ENCODE measurements at regions not wholly inside any gene's neighbourhood (a gene's known extent, or its start where the extent isn't known, plus 50 kb on each side); places are given as distances from the start of the nearest gene placed in this dataset.

DNA sequence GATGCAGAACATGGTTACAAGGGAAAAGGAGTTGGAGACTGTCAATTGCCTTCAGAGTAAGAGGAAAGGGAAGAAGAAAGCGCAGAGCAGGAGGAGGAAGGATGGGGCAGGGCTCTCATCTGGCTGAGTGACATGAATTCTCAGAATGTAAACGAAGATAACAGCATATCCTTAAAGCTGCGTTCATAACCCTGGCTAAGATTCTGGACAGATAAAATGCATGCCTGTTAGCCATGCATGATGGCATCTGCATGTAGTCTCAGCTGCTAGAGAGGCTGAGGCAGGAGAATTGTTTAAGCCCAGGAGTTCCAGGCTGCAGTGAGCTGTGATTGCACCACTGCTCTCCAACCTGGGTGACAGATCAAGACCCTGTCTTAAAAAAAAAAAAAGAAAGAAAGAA lies 493.5 kb upstream of the PRKX start:
- no peak for DNase-seq

DNA sequence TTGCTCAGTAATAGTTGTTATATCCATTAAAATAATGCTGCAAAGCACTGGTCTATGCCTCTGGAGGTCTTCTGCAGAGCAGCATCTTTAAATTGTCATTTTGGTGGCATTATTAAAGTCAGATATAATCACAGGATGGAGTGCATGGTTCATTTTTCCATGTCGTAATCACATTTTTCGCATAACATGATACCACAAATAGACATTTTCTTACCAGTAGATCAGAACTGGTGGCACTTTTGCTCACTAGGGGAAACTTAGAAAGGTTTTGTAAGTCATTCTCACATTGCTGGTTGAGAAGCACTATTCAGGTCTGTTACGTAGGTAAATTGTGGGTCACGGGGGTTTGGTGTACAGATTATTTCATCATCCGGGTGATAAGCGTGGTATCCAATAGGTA lies 484.5 kb upstream of the PRKX start:
- DNase-seq, result no peak

DNA sequence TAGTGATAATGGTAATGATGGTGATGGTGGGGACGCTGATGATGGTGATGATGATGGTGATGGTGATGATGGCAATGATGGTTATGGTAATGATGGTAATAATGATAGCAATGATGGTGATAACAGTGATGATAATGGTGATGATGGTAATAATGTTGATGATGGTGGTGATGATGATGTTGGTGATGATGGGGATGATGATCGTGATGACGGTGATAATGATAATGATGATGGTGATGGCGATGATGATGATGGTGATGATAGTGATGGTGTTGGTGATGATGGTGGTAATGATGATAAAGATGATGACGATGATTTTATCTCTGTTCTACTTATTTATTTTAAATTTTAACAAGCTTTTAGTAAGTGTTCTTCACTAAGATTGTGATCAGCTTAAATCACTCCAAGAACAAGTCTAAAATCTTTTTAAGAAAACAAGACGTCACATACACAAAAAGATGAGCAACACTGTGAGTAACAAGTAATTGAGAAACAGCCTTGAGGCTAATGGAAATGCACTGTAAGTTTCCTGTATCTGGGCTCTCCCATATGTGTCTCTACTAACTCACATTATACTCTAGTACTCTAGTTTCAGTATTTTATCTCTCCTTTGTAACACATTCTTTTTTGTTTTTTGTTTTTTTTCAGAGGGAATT lies 480.2 kb upstream of the PRKX start:
- no peak for DNase-seq

DNA sequence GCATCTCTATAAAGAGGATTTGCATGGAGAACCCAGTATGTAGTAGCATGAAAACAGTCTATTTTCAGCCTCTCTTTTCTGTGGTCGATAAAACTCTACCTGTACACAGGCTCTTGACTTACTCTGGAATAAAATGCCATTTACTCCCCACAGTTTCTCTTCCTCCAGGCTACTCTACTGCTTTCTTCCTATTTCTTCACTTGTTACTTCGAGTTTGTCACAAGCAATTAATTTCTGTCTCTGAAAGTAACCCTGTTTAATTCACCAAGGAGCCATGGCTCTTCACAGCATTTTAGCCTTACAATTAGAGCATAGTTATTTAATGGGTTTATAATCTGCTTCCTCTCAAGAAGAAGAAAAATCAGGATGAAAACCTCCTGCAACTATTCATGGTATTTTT lies 472.9 kb upstream of the PRKX start:
- DNase-seq, result no peak

DNA sequence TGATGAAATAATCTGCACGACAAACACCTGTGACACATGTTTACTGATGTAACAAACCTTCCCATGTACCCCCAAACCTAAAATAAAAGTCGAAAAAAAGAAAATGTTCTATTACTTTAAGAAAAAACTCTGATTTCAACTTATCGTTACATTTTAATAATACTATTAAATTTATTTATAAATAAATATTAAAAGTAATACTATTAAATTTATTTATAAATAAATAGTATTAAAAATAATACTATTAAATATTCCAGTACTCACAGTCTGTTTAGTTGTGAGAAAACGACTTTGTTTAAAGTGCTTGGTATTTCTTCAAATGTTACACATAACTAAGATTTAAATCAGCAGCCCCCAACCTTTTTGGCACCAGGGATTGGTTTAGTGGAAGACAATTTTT lies 471.6 kb upstream of the PRKX start:
- DNase-seq, result no peak

DNA sequence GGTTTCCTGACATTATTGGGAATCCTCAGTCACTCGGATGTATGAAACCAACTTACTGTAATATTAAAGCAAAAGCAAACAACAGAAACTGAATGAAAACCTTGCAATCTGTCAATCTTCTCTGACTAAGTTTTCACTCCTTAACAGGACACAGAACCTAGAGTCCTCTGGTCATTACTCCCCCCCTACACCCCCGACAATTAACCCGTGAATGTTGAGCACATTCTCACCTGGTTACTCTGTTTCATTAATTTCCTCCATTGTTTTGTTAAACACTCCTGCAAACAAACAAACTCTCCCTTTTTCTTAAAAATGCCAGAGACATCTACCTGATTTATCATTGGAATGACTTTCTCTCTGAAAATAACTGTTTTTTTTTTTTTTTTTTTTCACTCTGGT lies 469.0 kb upstream of the PRKX start:
- no peak for DNase-seq

DNA sequence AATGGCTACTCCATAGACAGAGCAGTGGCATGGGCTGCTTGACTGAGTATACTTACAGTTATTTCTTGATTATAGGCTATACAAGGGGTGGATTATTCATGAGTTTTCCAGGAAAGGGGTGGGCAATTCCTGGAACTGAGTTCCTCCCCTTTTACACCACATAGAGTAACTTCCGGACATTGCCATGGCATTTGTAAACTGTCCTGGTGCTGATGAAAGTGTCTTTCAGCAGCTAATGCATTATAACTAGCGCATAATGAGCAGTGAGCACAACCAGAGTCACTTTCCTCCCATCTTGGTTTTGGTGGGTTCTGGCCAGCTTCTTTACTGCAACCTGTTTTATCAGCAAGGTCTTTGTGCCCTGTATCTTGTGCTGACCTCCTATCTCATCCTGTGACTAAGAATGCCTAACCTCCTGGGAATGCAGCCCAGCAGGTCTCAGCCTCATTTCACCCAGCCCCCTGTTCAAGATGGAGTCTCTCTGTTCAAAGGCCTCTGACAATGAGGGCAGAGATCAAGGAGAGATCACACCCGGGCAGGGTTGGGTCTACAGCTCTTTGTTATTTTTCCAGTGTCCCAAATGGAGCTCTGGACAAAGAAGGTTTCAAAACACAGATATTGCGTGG lies 468.4 kb upstream of the PRKX start:
- no peak for DNase-seq

DNA sequence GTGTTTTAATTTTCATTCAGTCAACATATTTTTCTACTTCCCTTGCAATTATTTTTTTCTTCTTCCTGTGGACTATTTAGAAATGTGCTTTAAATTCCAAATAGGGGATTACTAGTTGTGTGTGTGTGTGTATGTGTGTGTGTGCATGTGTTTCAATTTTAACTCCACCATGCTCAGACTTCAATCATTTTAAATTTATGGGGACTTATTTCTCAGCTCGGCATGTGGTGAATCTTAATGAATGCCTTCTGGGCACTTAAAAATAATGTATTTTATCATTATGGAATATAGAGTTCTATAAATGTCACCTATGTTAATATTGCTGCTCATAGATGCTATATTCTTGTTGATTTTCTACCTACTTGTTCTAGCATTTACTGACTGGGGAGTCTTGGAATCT lies 465.6 kb upstream of the PRKX start:
- DNase-seq, result no peak

DNA sequence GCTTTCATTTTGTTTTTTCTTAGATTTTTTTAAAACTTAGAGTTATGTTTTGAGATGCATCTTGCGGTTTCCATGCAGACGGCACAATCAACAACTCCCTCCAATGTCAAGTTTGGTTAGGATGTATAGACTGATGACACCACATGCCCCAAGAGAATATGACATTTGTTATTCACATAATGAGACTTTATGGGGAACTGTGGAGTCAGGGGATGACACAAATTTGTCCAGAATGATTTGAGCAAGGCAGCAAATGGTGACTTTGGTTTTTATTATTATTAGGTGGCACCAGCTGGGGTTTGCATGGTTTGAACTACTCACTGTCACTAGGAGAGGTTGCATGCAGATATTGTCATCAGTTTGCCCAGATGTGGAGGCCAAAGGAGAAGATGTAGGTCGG lies 461.8 kb upstream of the PRKX start:
- no peak for DNase-seq

DNA sequence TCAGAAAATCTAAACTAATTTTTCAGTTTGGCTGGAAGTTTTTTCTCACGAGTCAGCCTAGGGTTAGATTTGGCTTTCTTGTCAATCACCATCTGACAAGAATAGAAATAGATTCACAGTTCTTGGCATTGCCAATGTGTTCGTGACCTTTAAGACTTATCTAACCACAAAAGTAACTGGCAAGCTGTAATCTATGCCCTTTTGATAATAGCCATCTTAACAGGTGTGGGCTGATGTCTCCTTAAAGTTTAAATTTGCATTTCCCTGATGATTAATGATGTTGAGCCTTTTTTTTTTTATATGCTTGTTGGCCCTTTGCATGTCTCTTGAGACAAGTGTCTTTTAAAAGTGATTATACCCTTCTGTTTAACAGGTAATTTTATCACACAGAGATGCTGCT lies 460.3 kb upstream of the PRKX start:
- no peak for DNase-seq

DNA sequence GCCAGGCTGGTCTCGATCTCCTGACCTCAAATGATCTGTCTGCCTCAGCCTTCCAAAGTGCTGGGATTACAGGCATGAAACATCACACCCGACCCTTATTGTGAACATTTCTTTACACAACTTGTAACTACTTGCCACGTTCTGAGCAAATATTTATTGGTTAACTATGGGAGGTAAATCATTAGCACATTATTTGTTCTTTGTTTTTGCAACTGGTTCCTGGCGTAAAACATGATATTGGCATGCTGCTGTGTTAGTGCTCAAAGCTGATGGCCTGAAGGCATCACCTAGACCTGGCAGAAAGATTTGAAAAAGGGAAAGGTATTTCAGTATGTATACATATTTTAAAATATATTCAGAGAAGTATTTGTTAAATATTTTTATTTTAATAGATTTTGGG lies 438.3 kb upstream of the PRKX start:
- no peak for DNase-seq

DNA sequence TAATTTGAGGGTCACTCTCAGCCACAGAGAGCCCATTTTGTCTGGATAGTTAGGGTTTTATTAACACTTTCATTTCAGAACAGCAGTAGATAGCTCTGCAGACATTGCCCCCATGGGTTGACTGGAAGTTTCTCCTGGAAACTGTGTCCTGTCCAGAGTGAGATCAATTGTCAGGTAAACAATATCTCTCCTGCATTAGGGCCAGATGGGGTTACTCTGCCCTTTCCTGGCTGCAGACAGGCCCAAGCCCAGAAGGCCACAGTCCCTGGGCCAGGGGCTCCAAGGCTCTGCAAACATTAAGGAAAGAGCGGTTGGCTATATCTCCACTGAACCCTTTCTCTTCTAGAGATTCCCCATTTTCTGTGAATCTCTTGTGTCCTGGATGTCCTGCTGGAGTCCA lies 436.8 kb upstream of the PRKX start:
- DNase-seq, result no peak

DNA sequence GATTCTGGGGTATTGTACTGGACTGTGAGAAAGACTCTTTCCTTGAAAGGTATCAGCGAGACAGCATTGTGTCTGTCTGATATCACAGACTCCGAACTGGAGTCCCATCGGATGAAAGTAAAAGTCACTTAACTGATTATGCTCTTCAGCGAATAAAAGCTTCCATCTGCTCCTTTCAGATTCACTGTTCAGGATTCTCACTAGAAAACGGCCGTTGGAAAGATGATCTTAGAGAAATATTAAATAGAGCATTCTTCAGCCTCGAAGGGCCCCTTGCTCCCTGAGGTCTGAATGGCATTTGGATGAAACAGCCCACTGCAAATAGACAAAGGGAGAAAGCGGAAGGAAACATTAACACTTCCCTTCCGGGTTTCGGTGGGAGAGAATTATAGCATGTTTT lies 416.2 kb upstream of the PRKX start:
- DNase-seq, result no peak

DNA sequence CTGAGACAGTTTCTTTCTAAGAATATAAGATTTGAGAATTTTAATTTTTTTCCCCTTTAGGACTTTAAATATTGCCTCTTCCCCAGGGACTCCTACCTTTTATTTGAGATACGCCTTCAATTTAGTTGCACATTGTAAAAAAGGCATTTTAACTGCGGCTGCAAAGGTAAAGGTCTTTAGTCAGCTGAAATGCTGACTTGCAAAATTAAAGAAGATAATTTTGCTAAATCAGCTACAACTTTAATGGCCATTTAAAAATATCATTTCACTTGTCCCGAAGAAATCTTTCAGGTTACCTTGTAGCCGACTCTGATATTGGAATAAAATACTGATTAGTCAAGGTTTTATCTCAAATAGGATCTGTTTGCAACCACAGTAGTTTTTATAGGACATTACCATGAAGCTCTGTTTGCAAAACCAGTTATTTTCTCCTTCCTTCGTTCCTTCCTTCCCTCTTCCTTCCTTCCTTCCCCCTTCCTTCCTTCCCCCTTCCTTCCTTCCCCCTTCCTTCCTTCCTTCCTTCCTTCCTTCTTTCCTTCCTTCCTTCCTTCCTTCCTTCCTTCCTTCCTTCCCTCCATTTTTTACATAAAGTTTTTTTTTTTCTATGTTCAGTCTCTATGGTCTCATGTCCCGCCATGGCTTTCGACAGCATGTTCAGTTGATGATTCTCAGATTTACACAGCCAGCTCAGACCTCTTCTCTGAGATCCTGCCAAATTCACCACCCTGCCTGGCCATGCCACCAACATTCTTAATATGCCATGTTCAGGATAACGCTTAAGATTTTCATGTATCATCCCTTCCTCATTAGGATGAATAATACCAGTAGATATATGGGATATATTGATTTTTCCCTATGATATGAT lies 405.4 kb upstream of the PRKX start:
- DNase-seq, result no peak

DNA sequence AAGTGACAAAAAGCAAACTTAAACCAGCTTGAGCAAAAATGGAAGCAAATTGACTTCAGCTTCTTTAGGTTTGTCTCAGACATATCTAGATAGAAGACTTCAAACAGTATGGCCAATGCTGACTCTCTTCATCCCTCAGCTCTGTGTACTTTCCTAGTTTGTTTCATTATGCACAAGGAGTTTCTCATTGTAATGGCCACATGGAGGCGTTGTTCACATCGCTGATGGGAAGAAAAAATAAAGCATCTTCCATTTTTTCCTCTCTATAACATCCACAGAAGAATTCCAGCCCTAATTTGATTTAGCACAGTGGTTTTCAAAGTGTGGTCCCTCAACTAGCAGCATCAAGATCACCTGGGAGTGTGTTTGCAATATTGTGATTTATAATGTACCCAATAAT lies 397.5 kb upstream of the PRKX start:
- no peak for DNase-seq

DNA sequence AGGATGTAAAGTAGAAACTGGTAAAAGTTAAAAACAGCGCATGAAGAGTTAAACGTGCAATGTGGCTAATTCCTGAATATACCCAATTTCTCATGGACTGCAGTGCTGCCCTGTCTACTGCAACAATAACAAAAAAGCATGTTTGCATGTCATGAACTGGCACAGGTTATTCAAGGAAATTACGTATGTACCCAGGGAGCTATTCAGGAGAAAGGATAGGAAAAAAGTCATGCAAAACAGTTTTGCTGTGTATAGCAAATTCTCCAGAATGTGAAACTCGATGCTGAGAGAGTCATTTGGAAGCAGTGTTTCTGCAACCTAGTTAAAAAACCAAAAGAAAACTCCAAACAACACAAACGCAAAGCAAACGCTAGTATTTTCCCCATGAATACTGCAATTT lies 381.5 kb upstream of the PRKX start:
- no peak for DNase-seq

DNA sequence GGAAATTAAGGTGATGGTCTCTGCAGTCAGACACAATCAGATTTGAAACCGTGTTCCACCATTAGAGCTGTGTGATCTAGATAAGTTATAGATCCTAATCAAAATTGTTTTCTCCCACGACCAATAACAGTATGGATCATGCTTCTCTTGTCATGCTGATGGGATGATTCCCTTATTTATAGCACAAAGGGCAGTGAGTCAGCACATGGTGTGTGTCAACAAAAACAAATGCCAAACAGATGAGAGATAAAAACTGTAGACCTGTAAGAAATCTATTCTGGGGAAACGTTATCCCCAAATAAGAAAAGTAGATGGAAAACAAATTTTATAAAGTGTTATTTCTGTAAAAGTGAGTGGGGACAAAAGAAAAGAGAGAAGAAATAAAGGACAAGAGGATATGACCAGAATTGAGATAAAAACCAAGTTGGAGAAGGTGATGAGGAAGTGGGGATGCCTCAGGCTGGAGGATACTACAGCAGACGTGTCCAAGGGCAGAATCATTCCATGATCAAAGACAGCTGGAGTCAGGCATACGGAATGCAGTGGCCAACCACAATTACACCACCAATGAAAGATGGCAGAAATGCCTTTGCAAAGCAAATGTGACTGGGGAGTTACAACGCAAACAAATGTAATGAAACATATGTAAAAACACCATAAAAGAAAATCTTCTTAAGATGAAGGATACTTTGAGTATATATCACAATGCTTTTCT lies 377.8 kb upstream of the PRKX start:
- DNase-seq, result no peak

DNA sequence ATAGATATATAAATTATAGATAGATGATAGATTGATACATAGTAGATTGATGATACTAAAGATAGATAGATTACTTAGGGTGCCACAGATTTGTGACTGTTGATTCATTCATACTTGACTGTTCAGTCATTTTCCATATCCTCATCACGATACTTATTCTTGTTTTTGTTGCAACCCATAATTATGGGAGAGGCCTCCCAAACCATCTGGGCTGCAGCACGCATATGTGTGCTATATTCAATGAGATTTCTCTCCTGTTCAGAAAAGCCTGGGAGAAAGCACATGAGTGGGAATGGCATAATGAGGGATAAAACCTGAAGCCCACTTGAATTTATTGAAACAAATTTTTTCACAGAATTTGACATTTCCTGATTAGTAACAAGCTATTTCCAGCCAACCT lies 346.4 kb upstream of the PRKX start:
- no peak for DNase-seq

DNA sequence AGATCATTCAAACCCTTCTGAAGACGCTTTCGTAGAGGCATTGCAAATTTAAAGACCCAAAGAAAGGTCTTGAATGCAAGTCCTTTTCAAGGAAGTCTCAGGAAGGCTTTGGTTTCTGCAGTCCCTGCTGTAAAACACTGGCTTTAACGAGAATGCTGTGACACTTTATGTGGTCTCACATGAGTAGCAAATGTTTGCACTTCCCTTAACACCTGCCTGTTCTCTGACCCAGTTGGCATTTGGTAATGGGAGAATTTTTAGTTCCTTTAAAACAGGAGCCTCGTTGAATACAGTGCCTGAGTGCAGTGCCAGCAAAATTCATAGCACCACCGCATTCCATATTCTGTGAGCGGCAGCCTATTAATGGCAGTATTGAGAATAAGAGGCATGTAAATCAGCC lies 330.5 kb upstream of the PRKX start:
- no peak for DNase-seq

DNA sequence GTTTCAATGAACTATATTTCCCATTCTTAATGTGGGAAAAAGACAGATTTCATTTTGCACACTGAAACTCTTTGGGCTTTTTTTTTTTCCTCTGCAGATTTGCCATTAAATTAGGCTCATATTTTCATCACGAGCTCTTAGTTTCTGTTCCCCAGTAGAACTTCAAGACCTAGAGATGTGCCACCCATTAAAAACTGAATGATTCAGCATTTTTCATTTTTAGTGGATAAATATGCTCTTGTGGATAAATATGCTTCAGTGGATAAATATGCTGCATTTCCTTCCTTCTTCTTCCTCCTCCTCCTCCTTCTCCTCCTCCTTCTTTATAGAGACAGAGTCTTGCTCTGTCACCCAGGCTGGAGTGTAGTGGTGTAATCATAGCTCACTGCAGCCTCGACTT lies 322.4 kb upstream of the PRKX start:
- DNase-seq, result no peak

DNA sequence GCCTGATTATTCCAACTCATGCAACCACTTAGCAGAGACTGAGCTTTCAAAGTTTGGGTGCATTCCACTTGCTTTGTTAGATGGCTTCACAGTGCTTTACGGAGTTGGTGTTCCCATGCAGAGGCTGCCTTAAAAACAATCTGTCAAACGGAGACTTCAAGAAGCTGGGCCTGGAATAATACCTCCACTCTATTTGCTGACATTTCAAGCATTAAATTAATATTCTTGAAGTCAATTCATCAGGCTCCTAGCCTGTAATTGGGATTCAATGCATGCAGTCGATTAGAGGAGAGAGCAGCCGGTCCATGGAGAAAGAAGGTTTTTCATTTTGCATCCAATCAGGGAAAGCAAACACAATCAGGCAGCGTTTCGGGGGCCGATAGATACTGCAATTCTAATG lies 314.7 kb upstream of the PRKX start:
- no peak for DNase-seq

DNA sequence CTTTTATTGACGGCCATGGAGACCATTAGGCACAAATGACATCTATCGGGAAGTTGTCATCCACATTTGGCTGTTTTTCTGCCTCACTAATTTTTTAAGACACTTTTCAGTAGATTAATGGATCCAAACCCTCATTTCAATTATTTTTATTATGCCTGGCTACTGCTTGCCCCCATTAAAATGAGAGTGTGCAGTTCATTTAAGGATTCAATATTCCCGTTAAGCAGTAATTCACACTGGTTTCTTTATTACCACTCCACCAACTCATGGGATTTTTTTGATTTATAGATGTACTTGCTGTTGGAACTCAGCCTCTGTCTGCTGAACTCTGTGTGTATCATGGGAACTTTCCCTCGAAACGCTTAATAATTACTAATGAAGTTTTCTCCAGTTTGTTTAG lies 291.8 kb upstream of the PRKX start:
- DNase-seq, result no peak

DNA sequence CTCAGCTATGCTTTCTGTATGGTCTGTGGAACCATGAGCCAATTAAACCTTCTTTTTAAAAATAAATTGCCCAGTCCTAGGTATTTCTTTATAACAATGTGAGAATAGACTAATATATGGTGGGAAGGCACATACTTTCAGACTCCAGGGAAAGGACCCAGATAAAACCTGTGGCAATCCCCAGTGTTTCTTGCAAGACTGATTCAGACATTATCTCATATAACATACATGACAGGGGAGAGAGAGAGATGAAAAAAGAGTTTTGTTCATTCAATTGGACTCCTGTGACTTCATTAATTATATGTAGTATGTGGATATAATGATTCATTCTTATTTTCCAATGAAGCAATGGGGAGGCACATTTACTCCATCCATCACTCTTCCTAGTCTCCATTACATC lies 291.4 kb upstream of the PRKX start:
- DNase-seq, result no peak

DNA sequence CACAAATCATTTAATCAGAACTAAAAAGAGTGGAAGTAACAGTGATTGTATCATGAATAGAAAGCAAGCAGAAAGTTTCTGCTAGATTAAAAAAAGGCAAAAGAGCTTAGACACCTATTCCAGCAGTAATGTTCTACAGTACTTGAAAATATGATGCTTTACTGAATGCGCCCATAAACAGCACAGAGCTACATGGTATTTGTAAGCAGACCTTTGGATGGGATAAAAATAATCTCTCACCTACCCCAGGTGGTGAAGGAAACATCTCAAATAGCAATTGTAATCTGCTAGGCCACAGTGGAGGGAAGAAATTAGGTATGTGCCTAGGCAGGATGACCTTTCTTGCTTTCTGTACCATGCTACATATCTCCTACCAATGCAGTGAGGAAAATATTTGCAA lies 280.9 kb upstream of the PRKX start:
- no peak for DNase-seq
